RPMI7951 (cell line): ENCODE measurements at regions not wholly inside any gene's neighbourhood (a gene's known extent, or its start where the extent isn't known, plus 50 kb on each side); places are given as distances from the start of the nearest gene placed in this dataset.
"Not testable (repeated sequence)": the region's sequence is repeated elsewhere in the genome, so short reads cannot be mapped to it uniquely, and the experiment has no call there.

ENCODE experiments used
- DNase-seq: peaks from one replicate; pipeline ENCODE4 v3.0.0-alpha.2; 2012; ENCODE audit warnings: low read depth

DNA sequence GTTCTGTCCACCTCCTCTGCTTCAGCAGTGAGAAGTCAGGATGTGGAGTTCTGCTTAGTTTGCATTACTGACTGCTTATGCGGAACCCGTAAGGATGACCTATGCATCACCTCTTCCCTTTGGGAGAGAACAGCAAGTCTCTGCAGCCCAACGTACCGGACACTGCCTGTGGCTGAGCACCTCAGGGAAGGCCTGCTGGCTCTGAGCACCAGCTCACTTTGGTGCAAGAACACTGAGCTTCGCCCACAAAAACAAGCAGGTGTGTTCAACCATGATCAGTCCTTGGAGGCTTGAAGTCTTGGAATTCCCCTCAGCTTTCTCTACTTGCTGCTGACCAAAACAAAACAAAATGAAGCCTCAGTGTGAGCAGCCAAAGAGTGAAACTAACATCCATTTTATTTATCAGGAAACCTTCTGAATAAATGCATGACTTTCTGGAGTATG is 52.7 kb upstream of the NCK2 start:
- DNase-seq: no peak

DNA sequence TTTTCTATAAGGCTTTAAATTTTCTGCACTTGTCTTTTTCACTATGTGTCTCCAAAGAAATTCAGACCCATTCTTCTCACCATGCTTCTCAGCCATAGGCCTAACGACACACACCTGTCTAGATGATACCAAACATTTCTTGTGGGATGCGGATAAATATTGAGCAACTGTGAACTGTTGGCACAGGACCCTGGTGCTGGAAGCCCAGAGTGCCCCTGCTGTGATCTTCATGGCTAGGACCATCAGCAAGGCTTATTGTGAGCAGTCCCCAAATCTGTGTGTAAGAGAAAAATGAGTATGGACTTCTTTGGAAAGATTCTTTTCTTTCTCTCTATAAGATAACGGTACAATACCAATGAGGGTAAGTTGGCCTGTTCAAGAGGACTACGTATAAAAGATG is 54.1 kb upstream of the NCK2 start:
- no peak for DNase-seq

DNA sequence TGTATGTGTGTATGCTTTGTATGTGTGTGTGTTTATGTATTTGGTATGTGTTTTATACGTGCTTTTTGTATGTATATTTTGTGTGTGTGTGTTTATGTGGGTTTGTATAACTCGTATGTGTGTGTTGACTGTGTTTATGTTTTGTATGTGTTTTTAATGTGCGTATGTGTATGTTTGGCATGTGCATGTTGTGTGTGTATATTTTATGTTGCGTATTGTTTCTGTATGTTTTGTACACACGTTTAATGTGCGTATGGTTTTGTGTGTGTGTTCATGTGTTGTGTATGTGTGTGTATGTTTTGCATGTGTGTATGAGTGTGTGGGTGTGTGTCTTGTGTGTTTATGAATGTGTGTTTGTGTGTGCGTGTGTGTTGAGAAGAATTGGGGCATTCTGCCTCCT is 55.2 kb upstream of the NCK2 start:
- no peak for DNase-seq

DNA sequence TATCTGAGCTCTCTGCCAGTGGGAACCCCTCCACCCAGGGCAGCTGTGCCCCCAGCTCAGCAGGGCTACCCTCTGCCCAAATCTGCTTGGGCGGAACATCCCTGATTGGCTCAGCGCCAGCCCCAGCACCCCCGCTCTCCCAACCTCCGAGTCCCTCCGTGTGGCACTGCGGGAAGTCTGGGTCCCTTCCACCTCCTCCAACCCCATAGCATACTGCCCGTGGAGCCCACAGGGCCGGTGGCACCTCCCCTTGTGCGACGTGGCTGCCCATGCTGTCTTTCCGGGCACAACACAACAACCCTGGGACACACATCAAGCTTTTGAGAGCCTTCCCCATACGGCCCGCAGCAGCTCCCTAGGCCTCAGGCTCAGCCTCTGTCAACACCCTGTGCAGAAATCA is 55.8 kb upstream of the NCK2 start:
- no peak for DNase-seq

DNA sequence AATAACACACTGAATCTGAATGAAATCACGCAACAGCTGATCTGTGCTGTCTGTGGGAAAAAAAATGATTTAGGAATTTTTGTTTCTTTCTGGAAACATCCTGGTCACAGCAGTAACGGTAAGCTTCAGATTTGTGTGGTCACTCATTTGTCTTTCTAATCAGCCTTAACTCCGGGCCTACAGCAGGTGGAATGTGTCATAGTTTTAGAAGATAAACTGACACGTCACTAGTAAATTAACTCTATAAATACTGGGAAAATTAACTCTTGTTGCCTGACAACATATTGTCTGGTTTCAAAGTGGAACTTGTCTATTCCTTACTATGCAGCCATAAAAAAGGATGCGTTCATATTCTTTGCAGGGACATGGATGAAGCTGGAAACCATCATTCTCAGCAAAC is 58.1 kb upstream of the NCK2 start:
- DNase-seq: no peak

DNA sequence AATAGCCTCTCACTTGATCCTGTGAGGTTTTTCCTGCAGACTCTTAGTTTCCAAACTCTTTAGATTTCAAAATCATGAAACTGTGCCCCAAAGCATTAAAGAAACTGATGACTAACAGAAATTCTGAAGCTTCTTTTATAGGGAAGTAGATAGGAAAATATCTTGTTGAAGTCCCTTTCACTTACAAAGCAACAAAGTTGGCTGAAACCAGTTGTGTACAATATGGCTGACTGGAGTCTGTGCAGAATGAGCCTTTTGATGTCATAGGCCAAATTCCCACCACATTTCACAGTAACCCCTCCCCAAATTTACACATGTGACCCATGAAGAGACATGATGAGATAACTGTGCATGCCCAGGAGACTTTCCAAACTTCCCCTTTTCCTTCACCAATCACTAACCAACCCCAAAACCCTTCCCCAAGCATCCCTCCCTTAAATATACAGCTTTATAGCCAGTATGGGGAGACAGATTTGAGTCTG is 61.7 kb upstream of the NCK2 start:
- DNase-seq: no peak

DNA sequence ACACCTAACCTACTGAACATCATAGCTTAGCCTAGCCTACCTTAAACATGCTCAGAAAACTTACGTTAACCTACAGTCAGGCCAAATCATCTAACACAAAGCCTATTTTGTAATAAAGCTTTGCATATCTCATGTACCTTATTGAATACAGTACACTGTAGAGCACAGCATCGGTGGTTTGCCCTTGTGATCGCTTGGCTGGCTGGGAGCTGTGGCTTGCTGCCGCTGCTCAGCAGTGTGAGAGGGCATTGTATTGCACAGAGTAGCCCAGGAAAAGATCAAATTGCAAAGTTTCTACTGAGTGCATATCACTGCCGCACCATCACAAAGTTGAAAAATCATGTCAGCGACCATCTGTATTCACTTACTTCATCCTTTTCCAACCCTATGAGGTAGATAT is 62.3 kb upstream of the NCK2 start:
- DNase-seq: peak; percentile 32

DNA sequence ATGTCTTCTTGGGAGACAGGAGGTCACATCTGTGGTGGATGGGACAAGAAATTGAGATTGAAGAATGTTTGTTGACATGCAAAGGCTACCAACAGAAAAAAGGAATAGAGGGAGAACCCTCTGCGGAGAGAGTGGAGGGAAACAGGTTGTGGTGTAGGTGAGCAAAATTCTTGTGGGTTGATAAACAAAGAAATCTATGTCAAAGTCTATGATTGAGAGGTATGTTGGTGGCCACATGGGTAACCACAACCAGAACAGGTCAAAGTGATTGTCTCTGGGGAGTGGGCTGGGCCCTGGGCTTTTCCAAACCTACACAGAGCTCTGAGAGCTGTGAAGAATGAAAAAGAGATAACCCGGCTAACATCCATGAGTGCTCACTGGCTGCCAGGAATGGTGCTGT is 62.8 kb upstream of the NCK2 start:
- no peak for DNase-seq

DNA sequence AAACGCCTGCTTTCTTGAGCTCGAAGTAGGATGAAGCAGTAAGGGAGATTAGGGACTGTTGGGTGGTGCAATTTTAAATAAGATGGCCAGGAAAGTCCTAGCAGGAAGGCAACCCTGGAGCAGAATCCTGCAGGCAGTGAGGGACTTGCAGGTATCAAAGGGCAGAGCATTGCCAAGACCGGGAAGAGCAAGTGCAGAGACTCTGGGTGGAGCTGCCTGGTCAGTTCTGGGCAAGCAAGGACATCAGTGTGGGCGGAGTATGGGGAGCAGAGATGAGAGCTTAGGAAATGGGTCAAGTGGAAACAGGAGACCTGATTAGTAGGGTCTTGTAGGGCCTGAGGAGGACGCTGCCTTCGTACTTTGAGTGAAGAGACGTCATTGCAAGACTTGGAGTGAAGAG is 64.4 kb upstream of the NCK2 start:
- no peak for DNase-seq

DNA sequence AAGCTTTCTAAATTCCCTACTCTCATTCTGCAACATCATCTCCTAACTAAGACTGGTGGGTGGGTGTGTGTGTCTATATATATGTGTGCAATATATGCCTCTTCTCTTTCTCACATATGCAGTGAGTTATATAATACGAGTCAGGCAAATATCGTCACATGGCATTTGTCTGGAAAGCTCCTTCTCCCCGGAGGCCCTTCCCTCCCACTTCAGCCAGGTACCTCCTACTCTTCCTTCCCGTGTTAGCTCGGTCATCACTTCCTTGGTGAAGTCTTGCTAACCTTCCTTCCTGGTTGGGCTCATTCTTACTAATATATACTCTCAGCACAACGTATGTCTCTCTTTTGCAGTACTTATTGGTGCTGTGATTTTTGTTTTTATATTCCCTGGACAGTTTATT is 66.4 kb upstream of the NCK2 start:
- DNase-seq: no peak

DNA sequence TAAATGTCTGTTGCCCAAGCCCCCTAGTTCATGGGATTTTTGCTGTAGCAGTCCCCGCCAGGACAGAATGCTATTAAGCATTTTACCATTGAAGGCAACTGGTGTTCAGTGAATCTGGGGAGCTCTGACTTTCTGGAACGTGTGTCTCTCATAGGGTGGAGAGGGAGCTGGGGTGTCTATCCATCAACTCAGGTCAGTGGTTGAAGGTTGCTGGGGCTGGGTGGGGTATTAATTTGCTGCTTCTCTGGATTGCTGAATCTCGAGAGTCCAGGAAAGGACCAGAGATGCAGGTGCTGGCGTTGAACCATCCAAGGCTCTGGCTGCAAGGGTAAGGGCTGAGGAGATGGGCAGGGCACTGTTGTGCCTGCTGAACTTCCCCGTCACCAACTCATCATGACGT is 66.8 kb upstream of the NCK2 start:
- no peak for DNase-seq

DNA sequence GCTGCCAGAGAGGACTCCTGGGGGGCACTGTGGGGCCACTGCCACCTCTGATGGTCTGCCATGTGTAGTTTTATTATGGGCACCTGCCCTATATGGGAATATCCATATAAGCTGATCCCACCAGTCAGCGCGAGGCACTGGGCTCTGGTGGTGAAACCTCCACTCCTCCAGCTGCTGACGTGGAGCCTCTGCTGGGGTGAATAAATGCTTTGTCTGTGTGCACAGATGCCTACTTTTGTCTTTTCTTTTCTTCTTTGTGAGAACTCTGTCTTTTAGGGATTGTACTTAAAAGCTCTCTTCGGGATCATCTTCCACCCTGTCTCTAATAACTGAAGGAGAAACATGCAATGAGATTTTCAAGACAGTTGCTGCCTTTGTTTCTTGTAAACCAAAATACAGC is 68.9 kb upstream of the NCK2 start:
- DNase-seq: peak; percentile 28

DNA sequence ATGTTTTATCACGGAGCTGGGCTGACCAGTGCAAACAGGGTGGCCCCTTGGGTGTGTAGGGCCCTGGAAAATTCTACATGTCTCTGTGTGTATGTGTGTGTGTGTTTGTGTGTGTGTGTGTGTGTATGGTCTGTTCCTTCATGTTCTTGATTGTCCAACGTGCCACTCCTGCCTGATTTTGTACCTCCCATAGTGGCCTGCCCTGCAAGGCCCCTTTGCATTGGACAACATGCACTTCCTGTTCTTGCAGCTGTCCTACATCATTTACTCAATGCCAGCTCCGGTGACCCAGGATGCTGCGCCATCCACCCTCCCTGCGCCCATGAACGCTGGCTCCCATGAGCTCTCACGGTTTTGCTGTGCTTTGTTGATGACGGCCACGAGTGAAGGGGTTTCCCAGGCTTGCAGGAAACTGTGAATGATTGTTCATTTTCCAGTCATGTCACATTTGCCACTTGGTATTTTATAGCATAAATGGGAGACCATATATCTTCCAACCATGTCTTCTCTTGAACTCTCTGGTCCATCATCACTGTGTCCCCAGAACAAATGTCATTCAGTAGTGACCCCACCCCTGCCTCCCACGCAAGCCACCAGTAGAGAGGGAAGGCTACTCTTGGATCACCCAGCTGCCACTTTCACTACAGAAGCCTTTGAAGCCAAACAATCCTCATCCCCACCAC is 69.7 kb upstream of the NCK2 start:
- no peak for DNase-seq

DNA sequence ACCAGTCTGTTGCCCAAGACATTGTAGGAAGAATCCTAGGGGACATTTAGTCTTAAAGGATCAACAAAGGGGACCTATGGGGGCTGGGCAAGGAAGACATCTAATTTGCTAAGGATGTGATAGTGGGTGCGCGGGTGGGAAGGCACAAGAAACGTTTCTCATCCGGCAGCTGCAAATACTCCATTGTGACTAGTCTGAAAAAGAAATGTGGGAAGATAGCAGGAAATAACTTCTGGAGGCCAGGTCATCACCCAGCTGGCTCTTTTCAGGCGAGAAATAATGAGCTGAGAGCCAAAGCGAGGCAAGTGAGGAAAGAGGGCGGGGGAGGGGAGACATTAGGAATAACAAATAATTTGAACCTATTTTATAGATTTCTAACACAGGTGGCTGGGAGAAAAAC is 70.3 kb upstream of the NCK2 start:
- no peak for DNase-seq

DNA sequence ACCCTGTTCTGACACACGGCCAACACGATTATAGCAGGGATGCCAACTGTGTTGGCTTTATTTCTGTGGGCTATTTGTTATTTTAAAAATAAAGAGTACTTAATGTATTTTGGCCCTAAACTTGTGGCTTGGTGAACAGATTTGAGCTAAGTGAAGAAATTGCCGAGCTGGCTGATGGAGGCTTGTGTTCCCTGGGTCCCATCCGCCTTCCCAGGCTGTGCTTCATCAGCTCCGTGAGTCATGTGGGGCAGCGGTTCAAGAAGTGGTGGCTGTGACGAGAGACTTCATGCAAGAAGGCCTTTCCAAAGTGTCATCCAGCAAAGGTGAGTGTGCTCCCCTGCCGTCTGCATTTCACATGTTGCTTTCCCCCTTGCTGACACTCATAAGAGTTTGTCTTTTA is 73.6 kb upstream of the NCK2 start:
- no peak for DNase-seq

DNA sequence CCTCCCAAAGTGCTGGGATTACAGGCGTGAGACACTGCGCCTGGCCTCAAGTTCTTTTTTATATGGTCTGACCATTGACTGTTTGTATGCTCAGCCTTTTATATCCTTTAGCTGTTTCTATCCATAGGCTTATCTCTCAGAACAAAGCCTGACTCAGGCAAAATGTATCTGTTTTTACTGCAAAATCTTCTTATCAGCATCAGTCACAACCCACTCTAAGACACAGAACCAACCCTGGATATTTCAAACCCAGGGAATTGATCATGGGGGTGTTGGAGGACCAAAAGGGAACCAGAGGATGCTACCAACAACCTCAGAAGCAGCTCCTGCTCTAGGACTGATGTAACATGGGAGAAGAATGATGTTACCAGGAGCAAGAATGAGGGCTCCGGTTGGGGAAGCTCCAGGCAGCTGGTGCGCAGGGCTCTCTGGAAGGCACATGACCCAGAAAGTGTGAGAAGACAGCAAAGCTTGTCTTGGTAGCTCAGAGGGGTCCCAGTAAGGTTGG is 75.3 kb upstream of the NCK2 start:
- DNase-seq: no peak

DNA sequence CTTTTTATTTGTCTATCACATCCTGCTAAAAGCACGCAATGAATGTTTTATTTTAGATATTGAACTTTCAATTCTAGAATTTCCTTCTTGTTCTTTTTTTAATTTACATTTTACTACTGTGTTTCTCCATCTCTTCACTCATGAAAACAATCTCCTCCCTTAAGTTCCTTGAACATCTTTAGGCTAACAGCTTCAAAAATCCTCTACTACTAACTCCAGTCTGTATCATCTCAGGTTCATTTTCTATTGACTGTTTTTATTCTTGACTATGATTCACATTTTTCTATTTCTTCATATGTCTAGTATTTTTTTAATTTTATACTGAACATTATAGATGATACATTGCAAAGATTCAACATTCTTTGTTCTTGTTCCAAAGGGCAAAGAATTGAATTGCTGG is 79.2 kb upstream of the NCK2 start:
- DNase-seq: no peak

DNA sequence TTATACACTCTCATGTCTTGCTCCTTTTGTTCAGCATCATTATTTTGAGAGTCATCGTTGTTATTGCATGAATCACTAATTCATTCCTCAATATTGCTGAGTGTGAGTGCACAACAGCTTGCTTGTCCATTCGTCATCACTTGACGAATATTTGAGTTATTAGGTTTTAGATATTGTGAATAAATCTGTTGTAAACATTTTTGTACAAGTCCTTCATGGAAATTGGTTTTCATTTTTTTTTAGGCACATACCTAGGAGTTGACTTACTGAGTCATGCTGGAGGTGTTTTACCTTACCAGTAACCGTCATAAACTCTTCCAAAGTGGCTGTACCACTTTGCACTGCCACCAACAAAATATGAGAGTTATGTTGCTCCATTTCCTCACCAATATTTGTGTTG is 84.2 kb upstream of the NCK2 start:
- DNase-seq: no peak

DNA sequence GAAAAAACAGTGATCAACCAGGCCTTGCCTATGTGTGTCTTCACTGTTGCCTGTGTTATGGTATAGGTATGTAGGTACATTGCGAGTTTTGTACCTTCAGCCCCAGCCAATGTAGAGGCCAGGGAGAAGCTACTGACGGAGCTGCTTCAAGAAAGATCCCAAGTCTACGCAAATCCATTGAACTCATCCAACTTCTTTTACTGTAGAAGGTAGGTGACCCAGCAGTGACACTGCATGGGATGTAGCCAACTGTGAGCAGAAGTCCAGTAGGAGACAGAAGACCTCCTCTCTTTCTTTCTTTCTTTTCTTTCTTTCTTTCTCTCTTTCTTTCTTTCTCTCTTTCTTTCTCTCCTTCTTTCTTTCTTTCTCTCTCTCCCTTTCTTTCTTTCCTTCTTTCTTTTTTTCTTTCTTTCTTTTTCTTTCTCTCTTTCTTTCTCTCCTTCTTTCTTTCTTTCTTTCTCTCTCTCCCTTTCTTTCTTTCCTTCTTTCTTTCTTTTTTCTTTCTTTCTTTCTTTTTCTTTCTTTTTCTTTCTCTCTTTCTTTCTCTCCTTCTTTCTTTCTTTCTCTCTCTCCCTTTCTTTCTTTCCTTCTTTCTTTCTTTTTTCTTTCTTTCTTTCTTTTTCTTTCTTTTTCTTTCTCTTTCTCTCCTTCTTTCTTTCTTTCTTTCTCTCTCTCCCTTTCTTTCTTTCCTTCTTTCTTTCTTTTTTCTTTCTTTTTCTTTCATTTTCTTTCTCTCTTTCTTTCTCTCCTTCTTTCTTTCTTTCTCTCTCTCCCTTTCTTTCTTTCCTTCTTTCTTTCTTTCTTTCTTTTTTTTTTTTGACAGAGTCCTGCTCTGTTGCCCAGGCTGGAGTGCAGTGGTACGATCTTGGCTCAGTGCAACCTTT is 88.7 kb upstream of the NCK2 start:
- not testable (repeated sequence) for DNase-seq

DNA sequence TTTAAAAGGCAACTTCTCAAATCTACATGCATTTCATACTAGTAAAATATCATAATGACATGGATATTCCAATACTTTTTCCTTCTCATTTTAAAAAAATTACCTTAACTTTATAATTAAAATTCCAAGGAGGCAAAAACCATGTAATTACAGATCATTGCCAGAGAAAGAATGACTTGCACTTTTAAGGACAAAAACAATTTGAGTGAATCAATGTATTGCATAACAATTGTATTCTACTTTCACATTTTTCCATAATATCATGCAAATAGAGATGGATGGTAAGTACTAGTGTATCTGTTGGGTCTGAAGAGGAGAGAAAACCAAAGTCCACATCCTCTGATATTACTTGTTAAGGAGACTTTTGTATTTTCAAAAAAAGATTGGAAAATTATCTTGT is 89.5 kb upstream of the NCK2 start:
- DNase-seq: no peak

DNA sequence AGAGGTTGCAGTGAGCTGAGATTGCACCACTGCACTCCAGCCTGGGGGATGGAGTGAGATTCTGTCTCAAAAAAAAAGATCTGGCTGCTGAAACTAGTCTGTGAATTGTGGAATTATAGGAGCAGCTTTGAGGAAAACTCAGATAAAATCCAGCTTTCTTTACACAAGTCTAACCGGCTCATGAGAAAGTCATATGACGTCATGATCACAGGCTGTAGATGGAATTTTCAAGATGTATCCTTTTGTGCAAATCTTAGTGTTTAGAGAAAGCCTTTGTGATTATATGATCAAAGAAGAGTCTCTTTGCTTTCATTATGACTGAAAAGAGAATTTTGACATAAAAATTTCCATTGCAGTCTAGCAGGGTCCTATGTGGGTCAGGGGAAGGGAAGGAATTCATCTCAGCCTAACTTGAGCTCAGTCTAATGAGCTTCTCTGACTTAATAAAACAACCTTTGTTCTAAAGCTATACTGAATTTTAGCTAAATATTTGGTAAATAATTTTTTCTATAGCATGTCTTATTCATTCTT is 90.2 kb upstream of the NCK2 start:
- DNase-seq: no peak

DNA sequence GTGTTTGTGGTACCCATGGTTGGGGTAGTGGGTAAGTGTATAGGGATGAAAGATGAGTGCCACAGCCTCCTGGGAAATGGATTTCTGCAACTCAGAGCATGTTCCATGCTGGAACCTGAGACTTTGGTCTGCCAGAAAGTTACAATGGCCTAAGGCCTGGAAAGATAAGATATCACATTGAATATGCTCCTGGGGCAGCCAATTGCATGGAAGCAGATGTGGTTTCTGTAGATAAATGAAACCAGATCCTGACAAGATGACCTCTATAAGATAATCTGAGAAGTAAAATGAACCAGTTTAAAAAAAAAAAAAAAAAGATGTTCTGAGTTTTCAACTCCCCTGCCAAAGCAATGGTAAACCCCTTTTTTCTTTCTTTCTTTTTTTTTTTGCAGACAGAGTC is 91.4 kb upstream of the NCK2 start:
- peak; percentile 59 for DNase-seq
